Epidermal melanocyte (primary cell): ENCODE measurements at regions not wholly inside any gene's neighbourhood (a gene's known extent, or its start where the extent isn't known, plus 50 kb on each side); places are given as distances from the start of the nearest gene placed in this dataset.
"Not testable (repeated sequence)": the region's sequence is repeated elsewhere in the genome, so short reads cannot be mapped to it uniquely, and the experiment has no call there.

Experiments used
- DNase-seq: peaks from one replicate; pipeline ENCODE4 v3.0.0; 2011; ENCODE audit warnings: low spot score; ENCODE audit not compliant: insufficient read length

DNA sequence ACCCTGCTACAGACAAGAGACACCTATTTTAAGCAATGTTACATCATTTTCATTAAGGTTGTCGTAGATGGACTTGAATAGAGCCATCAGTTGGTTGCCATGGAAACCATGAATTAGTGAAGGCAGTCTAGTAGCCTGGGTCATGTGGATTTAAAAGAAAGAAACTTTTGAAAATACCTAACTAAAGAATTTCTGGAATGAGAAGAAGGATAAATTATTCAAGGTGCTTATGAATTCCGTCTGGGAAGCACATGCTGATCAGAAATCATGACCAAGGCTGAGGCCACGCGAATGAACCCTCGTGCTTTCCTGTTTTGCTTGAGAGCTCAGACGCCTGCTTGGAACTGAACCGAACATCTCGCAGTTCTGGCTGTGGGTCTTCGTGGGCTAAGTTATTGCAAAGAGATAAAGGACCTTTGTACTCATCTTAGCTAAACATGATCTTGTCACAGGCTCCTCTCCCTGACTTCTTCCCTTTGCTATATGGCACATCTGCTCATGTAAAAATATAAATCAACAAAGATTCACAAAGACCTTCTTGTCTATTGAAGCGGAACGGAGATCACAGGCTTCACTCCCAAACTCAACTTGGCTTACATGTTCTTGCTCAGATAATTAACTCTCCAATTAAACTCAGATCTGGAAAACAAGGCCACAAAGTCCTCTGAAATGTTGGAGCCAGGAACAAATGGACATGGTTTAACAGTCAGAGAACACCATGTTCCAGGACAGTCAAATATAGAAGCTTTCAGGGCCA, 140.2 kb downstream of the NUFIP1 start:
- DNase-seq = peak; percentile 64

DNA sequence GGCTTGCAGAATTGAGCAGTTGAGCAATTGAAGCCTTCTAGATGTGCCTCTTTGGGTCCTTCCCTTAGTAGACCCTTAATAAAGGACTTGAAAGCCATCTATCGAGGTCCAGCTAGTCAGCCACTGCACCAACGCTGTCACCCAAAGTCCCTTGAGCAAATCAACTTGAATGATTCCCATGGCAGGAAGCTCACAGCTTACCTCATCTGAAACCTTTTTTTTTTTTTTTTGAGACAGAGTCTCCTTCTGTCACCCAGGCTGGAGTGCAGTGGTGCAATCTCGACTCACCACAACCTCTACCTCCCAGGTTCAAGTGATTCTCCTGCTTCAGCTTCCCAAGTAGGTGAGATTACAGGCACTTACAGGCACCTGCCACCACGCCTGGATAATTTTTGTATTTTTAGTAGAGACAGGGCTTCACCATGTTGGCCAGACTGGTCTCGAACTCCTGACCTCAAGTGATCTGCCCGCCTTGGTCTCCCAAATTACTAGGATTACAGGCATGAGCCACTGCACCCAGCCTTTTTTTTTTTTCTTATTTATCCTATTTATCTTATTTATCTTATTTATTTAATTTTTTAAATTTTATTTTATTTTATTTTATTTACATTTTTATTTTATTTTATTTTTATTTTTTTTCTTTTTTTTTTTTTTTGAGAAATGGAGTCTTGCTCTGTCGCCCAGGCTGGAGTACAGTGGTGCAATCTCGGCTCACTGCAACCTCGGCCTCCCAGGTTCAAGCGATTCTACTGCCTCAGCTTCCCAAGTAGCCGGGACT, 143.8 kb downstream of the NUFIP1 start:
- DNase-seq = not testable (repeated sequence)

DNA sequence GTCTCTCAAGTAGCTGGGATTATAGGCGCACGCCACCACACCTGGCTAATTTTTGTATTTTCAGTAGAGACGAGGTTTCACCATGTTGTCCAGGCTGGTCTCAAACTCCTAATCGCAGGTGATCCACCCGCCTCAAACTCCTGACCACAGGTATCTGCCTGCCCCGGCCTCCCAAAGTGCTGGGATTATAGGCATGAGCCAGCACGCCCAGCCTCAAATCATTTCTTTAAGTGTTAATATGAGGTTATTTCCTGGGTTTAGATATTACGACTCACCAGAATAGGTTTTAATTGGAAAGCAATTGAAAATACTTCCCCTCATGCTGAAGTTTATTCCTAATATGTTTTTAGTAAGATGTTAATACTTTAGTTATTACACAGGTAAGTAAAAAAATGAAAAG, 144.5 kb downstream of the NUFIP1 start:
- DNase-seq = no peak

DNA sequence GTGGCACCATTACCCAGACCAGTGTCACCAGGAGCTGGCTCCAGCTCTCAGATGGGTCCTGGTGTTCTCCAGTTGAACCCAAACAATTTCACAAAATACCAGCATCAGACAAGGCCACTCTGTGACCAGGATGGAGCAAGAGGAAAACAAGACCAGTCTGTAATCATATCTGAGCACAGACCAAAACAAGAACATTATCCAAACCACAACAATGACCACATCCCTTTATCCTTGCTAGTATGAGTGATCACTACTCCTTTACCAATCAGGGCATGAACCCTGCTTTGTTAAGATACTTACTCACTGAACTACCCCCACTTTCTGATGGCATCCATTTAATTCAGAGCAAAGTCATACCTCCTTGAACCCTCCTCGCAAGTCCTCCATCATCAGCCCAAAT, 145.9 kb downstream of the NUFIP1 start:
- no peak for DNase-seq

DNA sequence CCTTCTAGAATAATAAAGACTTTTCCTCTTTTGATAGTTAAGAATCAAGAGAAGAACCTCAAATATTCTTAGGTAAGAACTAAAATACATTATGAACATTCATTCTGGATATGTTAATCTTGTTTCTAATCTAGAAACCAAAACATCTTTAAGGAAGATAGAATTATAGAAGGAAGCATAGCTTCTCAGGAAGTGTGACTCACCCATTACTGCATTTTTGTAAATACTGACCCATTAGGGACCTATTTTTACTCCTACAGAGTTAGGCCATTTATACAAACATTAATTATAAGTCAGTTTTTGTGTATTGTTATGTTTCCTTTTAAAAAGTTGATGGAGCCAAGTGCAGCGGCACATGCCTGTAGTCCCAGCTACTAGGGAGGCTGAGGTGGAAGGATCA, 147.1 kb downstream of the NUFIP1 start:
- no peak for DNase-seq

DNA sequence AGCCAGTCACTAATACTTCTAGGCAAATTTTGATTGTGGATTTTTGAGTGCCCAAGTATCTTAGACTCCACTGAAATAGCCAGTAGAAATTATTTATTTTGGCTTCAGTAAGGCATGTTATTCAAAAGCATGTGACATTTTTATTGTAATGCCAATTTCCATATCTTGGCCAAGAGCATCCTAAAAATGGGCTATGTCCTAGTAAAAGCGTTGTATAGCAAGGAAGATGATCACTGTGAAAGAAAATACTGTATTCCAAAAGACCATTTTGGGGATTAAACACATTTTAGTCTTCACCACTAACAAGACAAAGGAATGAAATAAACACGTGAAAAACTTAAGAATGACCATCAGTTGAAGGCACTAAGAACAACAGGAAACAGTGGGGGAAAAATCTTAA, 149.1 kb downstream of the NUFIP1 start:
- DNase-seq = no peak

DNA sequence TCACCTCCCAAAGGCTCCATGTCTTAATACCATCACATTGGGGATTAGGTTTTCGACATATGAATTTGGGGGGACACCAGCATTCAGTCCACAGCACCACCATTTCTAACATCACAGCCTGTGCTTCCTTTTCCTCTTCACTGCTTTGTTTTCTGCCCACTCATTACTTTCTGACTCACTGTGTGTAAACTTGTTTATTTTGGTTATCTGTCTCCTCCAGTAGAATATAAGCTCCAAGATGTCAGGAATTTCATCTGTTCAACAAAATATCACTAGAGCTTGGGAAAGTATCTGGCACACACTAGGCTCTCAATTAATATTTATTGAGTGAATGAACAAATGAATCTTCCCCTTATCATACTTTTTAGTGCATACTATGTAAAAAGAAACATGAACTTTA, 152.0 kb downstream of the NUFIP1 start:
- no peak for DNase-seq

DNA sequence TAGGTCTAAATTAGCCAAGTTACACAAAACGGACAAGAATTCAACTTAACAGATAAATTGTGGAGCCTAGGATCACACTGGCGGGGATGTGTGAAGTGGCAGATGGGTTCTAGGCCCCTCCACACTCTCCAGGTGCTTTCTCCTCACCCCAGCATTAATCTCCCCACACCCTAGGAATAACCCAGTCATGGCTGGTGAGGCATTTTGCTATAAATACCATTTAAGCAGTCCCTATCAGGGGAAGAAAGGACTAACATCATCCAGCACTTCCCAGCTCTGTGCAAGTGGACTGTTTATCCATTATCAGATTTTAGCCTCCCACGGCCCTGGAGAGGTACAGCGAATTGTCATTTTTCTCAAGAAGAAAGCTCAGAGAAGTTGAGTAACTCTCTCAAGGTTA, 154.9 kb downstream of the NUFIP1 start:
- DNase-seq = no peak

DNA sequence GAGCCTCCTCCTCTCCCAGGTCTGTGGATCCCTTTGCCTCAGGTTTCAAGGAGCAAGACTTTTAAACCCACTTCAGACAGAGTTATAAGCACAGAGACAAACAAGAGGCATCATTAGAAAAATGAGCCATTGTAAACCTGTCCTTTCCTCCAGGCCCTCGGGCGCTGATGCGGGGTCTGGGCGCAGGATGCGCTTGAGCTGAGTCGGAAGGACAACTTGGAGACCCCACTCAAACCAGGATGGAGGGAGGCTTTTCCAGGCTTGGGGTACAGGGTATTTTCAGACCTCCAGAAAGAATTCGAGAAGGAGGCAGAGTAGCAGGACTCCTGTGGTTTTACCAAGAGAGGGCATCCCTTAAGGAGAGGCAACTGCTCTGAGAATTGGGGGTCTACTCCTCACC, 155.6 kb downstream of the NUFIP1 start:
- DNase-seq = no peak

DNA sequence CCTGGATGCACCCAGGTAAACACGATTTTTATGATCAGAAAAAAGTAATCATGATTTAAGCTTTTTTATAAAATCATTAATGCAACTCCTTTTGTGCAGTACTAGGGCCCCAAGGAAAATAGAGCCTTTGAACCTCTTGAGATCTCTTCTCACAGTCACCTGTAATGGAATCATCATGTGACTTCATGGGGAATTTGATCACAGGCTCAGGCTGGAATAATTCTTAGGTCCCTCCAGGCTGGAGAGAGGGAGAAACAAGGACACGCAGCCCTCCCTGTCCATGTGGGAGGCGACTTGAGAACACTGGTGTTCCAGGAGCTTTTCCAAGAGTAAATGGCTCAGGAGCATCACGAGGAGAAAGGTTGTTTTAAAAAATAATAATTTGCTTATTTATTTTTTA, 156.1 kb downstream of the NUFIP1 start:
- DNase-seq = no peak

DNA sequence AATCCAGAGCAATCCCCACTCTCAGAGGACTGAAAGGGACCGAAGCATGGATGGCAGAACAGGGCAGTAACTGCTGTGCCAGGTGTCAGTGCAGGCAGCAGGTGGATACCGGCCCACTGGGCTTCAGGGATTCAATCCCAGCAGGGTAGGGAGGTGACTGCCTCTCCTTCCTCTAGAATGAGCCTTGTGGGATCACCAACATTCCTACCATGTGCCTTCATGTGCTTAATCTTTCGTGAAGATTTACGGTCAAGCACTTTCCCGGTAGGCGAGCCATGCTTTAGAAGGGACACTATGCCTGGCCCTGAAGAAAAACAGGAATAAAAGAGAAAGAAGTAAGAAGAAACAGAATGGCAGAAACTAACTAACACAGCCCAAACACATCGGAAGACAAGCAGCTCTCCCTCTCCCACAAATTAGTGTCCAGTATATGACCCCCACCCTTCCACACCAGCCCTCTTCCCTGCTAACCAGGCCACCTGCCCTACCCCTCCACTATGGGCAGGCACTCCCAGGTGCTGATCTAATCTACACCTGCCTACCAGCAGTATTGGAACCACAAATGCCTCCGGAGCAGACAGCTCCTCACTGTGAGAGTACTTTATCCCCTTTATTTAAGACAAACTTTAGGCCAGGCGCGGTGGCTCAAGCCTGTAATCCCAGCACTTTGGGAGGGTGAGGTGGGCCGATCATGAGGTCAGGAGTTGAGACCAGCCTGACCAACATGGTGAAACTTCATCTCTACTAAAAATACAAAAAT, 162.5 kb downstream of the NUFIP1 start:
- DNase-seq = no peak

DNA sequence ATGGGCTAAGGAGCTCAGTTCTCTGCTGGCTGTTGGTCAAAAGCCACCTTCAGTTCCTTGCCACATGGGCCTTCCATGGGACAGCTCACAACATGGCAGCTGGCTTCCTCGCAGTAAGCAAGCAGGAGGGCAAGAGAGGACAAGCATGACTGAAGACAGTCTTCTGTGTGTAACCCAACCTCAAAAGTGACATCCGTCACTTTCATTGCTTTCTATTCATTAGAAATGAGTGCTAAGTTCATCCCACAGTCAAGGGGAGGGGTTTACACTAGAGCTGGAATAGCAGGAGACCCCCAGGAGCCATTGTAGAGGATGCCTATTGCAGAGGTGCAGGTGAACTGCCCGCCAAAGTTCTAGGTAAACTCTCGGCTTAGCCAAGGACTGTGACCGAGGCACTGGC, 163.3 kb downstream of the NUFIP1 start:
- DNase-seq = no peak

DNA sequence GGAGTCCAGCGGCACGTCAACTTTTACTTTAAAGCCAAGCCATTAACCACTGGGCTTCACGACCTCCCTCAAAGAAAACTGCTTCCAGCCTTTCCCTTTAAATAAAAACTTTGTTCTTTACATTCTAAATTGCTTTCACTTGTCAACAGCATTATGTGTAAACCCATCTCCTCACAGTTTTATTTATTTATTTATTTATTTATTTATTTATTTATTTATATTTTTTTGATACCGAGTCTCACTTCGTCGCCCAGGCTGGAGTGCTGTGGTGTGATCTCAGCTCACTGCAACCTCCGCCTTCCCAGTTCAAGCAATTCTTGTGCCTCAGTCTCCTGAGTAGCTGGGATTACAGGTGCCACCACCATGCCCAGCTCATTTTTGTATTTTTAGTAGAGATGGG, 165.7 kb downstream of the NUFIP1 start:
- not testable (repeated sequence) for DNase-seq

DNA sequence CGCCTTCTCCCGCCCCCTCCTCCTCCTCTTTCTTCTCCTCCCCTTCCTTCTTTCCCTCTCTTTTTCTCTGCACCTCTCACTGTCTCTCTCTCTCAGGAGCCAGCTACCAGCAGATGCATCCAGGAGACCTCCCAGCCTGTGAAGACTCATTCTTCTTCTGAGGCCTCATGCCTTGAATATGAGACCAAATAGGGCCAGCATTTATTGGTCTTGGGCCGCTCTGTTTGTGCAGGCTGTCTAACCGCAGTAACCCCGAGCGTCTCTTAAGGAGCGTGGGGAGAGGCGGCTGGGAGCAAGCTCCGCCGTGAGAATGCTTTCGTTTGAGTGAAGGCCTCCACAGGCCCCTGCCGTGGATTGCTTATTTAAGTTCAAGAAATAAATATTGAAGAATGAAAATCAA, 167.0 kb downstream of the NUFIP1 start:
- no peak for DNase-seq

DNA sequence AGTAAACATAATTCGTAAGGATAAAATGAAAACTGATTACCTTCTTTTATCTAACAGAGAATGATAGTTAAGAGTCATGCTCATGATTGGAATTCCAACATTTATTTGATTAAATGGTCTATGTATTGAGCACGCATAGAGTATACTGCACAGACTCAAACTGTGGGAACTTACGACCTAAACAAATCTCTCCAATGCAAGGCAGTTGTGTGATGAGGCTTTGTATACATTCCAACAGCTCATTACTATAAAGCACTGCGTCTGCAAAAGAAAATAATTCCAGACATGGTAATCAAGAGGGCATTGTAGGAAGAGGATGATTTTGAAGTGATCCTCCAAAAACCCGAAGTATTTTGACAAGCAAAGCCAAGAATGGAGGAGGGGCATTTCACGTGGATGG, 169.5 kb downstream of the NUFIP1 start:
- DNase-seq = no peak

DNA sequence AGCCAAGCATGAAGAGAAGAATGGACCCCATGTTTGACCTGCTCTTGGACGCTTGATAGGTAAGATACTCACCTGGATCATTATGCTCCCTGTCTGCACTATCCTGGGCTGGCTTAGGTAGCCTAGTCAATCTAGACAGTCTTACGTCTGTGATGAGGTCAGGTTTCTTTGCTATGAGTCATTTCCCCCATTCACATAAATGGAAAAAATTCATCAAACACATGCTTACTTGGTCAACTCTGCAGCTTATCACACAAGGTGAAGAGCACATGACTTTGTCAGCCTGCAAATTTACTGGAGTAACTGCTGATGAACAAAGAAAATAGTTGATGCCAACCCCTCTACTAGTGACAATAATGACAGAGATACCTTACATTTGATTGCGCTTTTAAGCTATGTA, 170.0 kb downstream of the NUFIP1 start:
- DNase-seq = no peak

DNA sequence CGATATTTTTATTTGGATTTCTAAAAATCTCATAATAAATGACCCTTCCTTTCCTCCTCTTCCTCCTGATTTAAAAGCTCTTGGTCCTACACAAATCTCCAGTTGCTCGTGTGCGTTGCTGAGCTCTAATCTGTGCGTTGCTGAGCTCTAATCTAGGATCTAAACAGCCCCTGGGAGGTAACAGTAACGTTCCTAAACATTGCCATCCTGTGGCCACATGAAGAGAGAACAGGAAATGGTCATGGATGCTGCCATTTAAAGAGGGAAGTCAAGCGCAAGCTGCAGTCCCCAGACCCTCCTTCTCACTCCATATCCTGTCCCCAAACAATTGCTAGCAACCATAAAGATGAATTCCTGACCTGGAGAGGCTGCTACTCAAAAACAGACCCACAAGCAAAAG, 170.8 kb downstream of the NUFIP1 start:
- DNase-seq = no peak

DNA sequence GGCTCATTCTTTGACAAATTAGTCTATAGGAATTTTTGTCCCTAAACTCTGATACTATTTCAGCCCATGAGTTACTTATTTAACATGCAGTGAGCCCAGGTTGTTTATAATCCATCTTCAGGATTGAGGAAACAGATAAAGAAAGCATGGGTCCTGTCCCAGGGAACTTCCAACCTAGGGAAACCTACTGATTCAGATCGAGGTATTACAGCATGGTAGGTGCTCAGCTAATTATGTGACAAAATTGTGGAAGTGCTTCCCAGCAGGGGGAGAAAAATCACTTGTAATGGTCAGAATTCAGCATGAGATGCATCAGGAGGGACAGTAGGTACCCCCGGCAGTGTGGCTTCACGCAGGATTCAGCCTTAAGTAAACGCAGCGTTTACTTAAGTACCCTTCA, 171.3 kb downstream of the NUFIP1 start:
- DNase-seq = no peak

DNA sequence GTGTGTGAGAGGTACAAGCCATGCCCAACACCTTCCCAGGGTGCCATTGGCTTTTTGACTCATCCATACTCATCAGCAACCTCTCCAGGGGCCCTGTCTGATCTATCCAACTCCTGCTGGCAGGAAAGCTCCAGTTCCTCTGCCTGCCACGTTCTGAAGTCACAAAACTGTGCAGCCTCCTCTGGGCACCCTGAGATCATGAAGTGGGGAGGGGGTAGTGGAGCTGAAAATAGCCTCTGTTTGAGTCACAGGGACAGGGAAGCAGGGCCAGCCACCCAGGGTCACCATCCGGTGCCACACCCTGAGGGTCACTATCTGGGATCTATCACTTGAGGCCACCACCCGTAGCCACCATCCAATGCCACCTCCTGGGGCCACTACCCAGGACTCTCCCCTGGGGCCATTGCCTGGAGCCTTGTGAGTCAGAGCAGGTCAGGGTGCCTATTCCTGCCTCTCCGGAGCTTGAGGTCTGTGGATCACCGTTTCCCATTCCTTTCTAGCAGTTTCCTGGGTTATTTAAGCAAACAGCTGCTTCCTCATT, 172.1 kb downstream of the NUFIP1 start:
- no peak for DNase-seq

DNA sequence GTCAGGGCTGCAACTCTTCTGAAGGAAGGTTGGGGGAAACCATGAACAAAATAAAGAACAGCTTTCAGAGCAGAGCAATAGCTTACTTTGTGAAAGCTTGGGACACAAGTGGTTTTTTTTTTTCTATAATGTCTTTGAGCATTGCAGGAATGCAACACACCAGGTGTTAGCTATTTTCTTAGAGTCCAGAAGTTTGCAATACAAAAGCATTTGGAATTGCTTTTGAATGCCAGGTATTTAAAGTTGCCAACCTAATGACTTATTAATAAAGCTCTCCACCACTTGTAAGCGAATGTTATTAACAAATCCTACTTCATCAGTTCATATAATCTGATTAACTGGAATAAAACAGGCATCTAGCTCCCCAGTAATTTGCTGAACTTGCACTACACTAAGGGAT, 172.6 kb downstream of the NUFIP1 start:
- DNase-seq = no peak

DNA sequence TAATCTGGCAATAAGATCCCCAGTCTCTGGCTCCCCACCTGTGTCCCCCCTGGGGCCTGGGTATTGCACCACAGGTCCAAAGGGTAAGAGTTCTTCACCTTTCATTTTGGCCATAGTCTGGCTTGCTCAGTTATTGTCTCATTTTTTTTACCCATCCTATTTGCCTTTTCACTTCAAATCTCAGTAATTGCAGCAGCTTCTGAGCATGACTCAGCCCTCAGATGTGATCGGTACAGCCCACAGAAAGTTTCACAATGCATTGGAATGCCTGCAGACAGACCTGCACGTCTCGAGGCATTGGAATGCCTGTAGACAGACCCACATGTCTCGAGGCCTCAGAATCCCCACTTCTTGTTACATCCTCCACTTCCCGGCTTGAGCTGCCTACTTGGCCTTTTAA, 173.6 kb downstream of the NUFIP1 start:
- DNase-seq = peak; percentile 84

DNA sequence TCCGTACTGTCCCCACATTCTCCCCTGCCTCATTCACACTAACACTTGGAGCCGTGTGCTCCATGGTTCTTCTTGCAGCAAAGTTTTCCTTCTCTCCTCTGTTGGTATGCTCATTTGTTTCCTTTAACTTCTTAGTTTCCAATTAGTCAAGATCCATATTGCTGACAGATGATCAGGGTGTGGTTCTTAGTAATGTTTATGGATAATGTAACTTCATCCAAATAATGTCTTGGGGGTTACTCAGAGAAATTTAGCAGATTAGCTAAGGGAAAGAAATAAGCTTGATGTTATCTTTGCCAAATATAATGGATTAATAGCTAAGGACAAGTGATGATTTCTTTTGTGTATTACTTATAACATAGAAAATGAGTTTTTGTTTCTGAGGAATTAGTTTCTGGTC, 174.4 kb downstream of the NUFIP1 start:
- no peak for DNase-seq
